WTC11 (cell line): ENCODE measurements at regions not wholly inside any gene's neighbourhood (a gene's known extent, or its start where the extent isn't known, plus 50 kb on each side); places are given as distances from the start of the nearest gene placed in this dataset.

ENCODE experiments used
- ATAC-seq: fragments of 200-7000 bp; cut with Tn5 transposase; 2 replicates; pipeline ENCODE4 v1.10.0; 2021; ENCODE audit warnings: mild to moderate bottlenecking, moderate library complexity
- CTCF ChIA-PET: fragments of 300-600 bp; sonication (Branson Sonifier 250); formaldehyde crosslinking; loops from one replicate; lab custom pipeline; 2021; ENCODE audit warnings: antibody characterized with exemption; lab: Charles Lee
- POLR2A ChIA-PET: fragments of 350-600 bp; sonication (Branson Sonifier 250); formaldehyde crosslinking; loops from one replicate; lab custom pipeline; 2021; ENCODE audit warnings: antibody characterized with exemption; lab: Charles Lee
- DNase-seq: peaks from one replicate; pipeline ENCODE4 v3.0.0; 2021; ENCODE audit warnings: low spot score
- H3K27ac Mint-ChIP-seq: 2 replicates; pipeline ENCODE4 v1.8.0; 2021; ENCODE audit warnings: mixed read lengths
- H3K27me3 Mint-ChIP-seq: 2 replicates; pipeline ENCODE4 v1.8.0; 2021; ENCODE audit warnings: low read depth, mild to moderate bottlenecking, moderate library complexity, mixed read lengths
- H3K36me3 Mint-ChIP-seq: 2 replicates; pipeline ENCODE4 v1.8.0; 2021; ENCODE audit warnings: mixed read lengths
- H3K4me1 Mint-ChIP-seq: 2 replicates; pipeline ENCODE4 v1.8.0; 2022; ENCODE audit warnings: mixed read lengths
- H3K4me3 Mint-ChIP-seq: 2 replicates; pipeline ENCODE4 v1.8.0; 2021; ENCODE audit warnings: mild to moderate bottlenecking, moderate library complexity, mixed read lengths
- H3K9me3 Mint-ChIP-seq: 2 replicates; pipeline ENCODE4 v1.8.0; 2021; ENCODE audit warnings: mixed read lengths
- ARID4B ChIP-seq: sonication (generic); formaldehyde crosslinking; IDR thresholded peaks from 2 replicates; pipeline ENCODE4 v1.8.0; 2023; ENCODE audit warnings: missing genetic modification reagents, mild to moderate bottlenecking, borderline replicate concordance
- ATF2 ChIP-seq: sonication (generic); formaldehyde crosslinking; IDR thresholded peaks from 2 replicates; pipeline ENCODE4 v1.8.1; 2022; ENCODE audit warnings: low read depth, missing genetic modification reagents, borderline replicate concordance
- E2F4 ChIP-seq: sonication (generic); formaldehyde crosslinking; IDR thresholded peaks from 2 replicates; pipeline ENCODE4 v1.8.1; 2022; ENCODE audit warnings: low read depth, mild to moderate bottlenecking, moderate library complexity, missing genetic modification reagents, borderline replicate concordance
- E2F5 ChIP-seq: sonication (generic); formaldehyde crosslinking; IDR thresholded peaks from 2 replicates; pipeline ENCODE4 v1.8.1; 2022; ENCODE audit warnings: mild to moderate bottlenecking, moderate library complexity, missing genetic modification reagents
- ELF4 ChIP-seq: sonication (generic); formaldehyde crosslinking; IDR thresholded peaks from 2 replicates; pipeline ENCODE4 v1.8.1; 2022; ENCODE audit warnings: low read depth, mild to moderate bottlenecking, moderate library complexity, missing genetic modification reagents
- FOXK1 ChIP-seq: sonication (generic); formaldehyde crosslinking; IDR thresholded peaks from 2 replicates; pipeline ENCODE4 v1.8.0; 2022; ENCODE audit warnings: mild to moderate bottlenecking, moderate library complexity, missing genetic modification reagents
- FOXP1 ChIP-seq: sonication (generic); formaldehyde crosslinking; IDR thresholded peaks from 2 replicates; pipeline ENCODE4 v1.8.0; 2022; ENCODE audit warnings: missing genetic modification reagents, mild to moderate bottlenecking, moderate library complexity, borderline replicate concordance
- FOXP4 ChIP-seq: sonication (generic); formaldehyde crosslinking; IDR thresholded peaks from 2 replicates; pipeline ENCODE4 v1.8.0; 2022; ENCODE audit warnings: mild to moderate bottlenecking, missing genetic modification reagents
- GTF2I ChIP-seq: fragments of 250-450 bp; sonication (Bioruptor Pico); conservative IDR thresholded peaks from 2 replicates; pipeline ENCODE4 v1.4.0; 2021; ENCODE audit warnings: mild to moderate bottlenecking
- HMGA2 ChIP-seq: fragments of 250-450 bp; sonication (Bioruptor Pico); IDR thresholded peaks from 2 replicates; pipeline ENCODE4 v1.4.0; 2021; ENCODE audit warnings: mild to moderate bottlenecking, moderate library complexity
- KAT7 ChIP-seq: sonication (generic); formaldehyde crosslinking; IDR thresholded peaks from 2 replicates; pipeline ENCODE4 v1.8.1; 2023; ENCODE audit warnings: missing genetic modification reagents, mild to moderate bottlenecking, borderline replicate concordance
- OVOL2 ChIP-seq: fragments of 250-450 bp; sonication (Bioruptor Pico); IDR thresholded peaks from 2 replicates; pipeline ENCODE4 v1.9.0; 2021; ENCODE audit warnings: mild to moderate bottlenecking, borderline replicate concordance
- PREB ChIP-seq: sonication (generic); formaldehyde crosslinking; IDR thresholded peaks from 2 replicates; pipeline ENCODE4 v1.8.1; 2022; ENCODE audit warnings: mild to moderate bottlenecking, missing genetic modification reagents, moderate library complexity, borderline replicate concordance
- SMAD3 ChIP-seq: sonication (generic); formaldehyde crosslinking; IDR thresholded peaks from 2 replicates; pipeline ENCODE4 v1.8.0; 2022; ENCODE audit warnings: missing genetic modification reagents, mild to moderate bottlenecking, borderline replicate concordance
- TEAD4 ChIP-seq: sonication (generic); formaldehyde crosslinking; IDR thresholded peaks from 2 replicates; pipeline ENCODE4 v1.8.0; 2022; ENCODE audit warnings: mild to moderate bottlenecking, missing genetic modification reagents
- ZNF281 ChIP-seq: sonication (generic); formaldehyde crosslinking; IDR thresholded peaks from 2 replicates; pipeline ENCODE4 v1.8.0; 2023; ENCODE audit warnings: mild to moderate bottlenecking, missing genetic modification reagents
- ZNF671 ChIP-seq: fragments of 250-450 bp; sonication (Bioruptor Pico); IDR thresholded peaks from 2 replicates; pipeline ENCODE4 v1.8.0; 2021; ENCODE audit warnings: mild to moderate bottlenecking

GRCh38 chr1:110771245-110772022, 96.7 kb upstream of the KCNA3 start:
- Mint-ChIP-seq H3K4me1 (no peaks in the 10 kb centered on the region), H3K9me3 (peaks cover 21% of the 10 kb centered on the region), H3K27ac (no peak overlapping the region), H3K36me3 (peaks cover 7% of the 10 kb centered on the region), H3K27me3 (peaks cover 22% of the 10 kb centered on the region), H3K4me3 (no peak overlapping the region)
- POLR2A ChIA-PET: no interaction called here
- no peak for DNase-seq
- ATAC-seq: no peak
- no peak for TF ChIP-seq ATF2 (CRISPR knock-in tag)
- TF ChIP-seq FOXP4 (CRISPR knock-in tag): no peak
- no peak for TF ChIP-seq HMGA2 (CRISPR knock-in tag)
- no peak for TF ChIP-seq GTF2I (CRISPR knock-in tag)
- TF ChIP-seq E2F5: no peak
- no peak for TF ChIP-seq SMAD3
- no peak for TF ChIP-seq ARID4B (CRISPR knock-in tag)
- no peak for TF ChIP-seq ZNF671
- TF ChIP-seq OVOL2 (CRISPR knock-in tag): no peak
- no peak for TF ChIP-seq PREB
- no peak for TF ChIP-seq KAT7
- no peak for TF ChIP-seq ZNF281 (CRISPR knock-in tag)
- TF ChIP-seq FOXP1 (CRISPR knock-in tag): no peak
- no peak for TF ChIP-seq E2F4 (CRISPR knock-in tag)
- TF ChIP-seq TEAD4: no peak
- TF ChIP-seq ELF4: no peak
- TF ChIP-seq FOXK1 (CRISPR knock-in tag): no peak
- CTCF ChIA-PET: no interaction called here
